ENCODE measurements at regions not wholly inside any gene's neighbourhood (a gene's known extent, or its start where the extent isn't known, plus 50 kb on each side); places are given as distances from the start of the nearest gene placed in this dataset.
"Not testable (repeated sequence)": the region's sequence is repeated elsewhere in the genome, so short reads cannot be mapped to it uniquely, and the experiment has no call there.

DNA sequence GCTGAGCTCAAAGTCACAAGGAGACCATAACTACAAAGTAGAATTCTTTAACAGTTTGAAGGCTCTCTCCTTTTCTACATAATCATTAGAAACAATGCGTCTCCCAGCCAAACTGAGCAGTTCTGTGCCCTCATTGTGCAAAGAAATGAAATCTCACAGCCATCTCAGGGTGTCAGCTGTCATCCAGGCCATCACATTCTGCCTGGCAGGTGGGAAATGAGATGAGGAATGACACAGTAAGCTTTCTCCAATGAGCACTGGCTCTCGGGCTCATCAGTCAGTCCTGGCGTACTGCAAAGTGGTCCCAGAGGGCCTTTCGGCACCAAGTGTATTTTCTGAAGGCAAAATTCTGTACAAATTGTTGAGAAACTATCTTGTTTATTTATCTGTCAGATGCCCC, 306.5 kb downstream of the KCTD12 start:
- no peak for DNase-seq (ENCODE audit: low read depth)
- H3K4me3 ChIP-seq (ENCODE audit: low read depth, low read length) = no peak overlapping the region
- TF ChIP-seq POLR2A (IDR thresholded peaks at IDR 0.05; ENCODE audit: extremely low read depth, insufficient read length) (no peak), MAX (IDR thresholded peaks at IDR 0.05; ENCODE audit: low read depth, low read length) (no peak), CTCF (IDR thresholded peaks at IDR 0.05; ENCODE audit: low read depth, low read length) (no peak), MYC (IDR thresholded peaks at IDR 0.05; ENCODE audit: low read depth, low read length) (no peak)

DNA sequence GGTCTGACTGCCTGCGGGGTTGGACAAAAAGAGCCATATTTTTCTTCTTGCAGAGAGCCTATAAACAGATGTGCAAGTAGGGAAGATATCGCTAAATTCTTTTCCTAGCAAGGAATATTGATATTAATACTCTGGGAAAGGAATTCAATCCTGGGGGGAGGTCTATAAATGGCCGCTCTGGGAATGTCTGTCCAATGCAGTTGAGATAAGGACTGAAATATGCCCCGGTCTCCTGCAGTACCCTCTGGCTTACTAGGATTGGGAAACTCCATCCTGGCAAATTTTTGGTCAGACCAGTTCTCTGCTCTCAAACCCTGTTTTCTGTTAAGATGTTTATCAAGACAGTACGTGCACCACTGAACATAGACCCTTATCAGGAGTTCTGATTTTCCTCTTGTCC, 310.6 kb downstream of the KCTD12 start:
- not testable (repeated sequence) for H3K4me3 ChIP-seq (ENCODE audit: low read depth, low read length); DNase-seq (ENCODE audit: low read depth)

- TF ChIP-seq MAX (IDR thresholded peaks at IDR 0.05; ENCODE audit: low read depth, low read length) = no peak
- TF ChIP-seq POLR2A (IDR thresholded peaks at IDR 0.05; ENCODE audit: extremely low read depth, insufficient read length) = no peak
- no peak for TF ChIP-seq MYC (IDR thresholded peaks at IDR 0.05; ENCODE audit: low read depth, low read length)
- no peak for TF ChIP-seq CTCF (IDR thresholded peaks at IDR 0.05; ENCODE audit: low read depth, low read length)
- no peak overlapping the region for H3K4me3 ChIP-seq (ENCODE audit: low read depth, low read length)
- no peak for DNase-seq (ENCODE audit: low read depth)
Observed at GRCh38 chr13:76570510-76570971, 315.7 kb downstream of the KCTD12 start.

DNA sequence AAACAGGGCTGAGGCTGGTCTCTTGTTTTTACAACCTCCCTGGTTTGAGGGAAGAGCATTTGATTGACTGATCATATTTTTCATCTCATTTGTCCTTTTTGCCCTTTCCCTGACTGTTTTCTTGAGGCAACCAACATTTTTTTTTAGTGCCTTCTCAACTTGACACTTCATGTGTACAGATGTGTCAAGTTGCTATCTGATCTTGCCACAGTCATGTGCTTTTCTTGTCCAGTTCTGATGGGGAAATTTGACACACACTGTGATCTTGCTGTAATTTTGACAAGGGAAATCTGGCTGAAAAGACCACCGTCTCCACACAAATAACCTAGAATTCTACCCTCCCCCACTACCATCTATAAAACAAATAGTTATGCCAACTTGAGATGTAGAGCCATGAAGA, 329.6 kb downstream of the KCTD12 start:
- TF ChIP-seq CTCF (IDR thresholded peaks at IDR 0.05; ENCODE audit: low read depth, low read length) (no peak), MAX (IDR thresholded peaks at IDR 0.05; ENCODE audit: low read depth, low read length) (no peak), POLR2A (IDR thresholded peaks at IDR 0.05; ENCODE audit: extremely low read depth, insufficient read length) (no peak), MYC (IDR thresholded peaks at IDR 0.05; ENCODE audit: low read depth, low read length) (no peak)
- no peak for DNase-seq (ENCODE audit: low read depth)
- H3K4me3 ChIP-seq (ENCODE audit: low read depth, low read length) = no peak overlapping the region

- no peak overlapping the region for H3K4me3 ChIP-seq (ENCODE audit: low read depth, low read length)
- no peak for DNase-seq (ENCODE audit: low read depth)
- no peak for TF ChIP-seq CTCF (IDR thresholded peaks at IDR 0.05; ENCODE audit: low read depth, low read length)
- TF ChIP-seq MYC (IDR thresholded peaks at IDR 0.05; ENCODE audit: low read depth, low read length) = no peak
- no peak for TF ChIP-seq MAX (IDR thresholded peaks at IDR 0.05; ENCODE audit: low read depth, low read length)
- no peak for TF ChIP-seq POLR2A (IDR thresholded peaks at IDR 0.05; ENCODE audit: extremely low read depth, insufficient read length)
Observed at GRCh38 chr13:76552807-76553206, 333.4 kb downstream of the KCTD12 start.

GRCh38 chr13:76552041-76552772, 334.0 kb downstream of the KCTD12 start:
- DNase-seq (ENCODE audit: low read depth) = no peak
- no peak overlapping the region for H3K4me3 ChIP-seq (ENCODE audit: low read depth, low read length)
- no peak for TF ChIP-seq MAX (IDR thresholded peaks at IDR 0.05; ENCODE audit: low read depth, low read length)
- TF ChIP-seq CTCF (IDR thresholded peaks at IDR 0.05; ENCODE audit: low read depth, low read length) = no peak
- TF ChIP-seq POLR2A (IDR thresholded peaks at IDR 0.05; ENCODE audit: extremely low read depth, insufficient read length) = no peak
- TF ChIP-seq MYC (IDR thresholded peaks at IDR 0.05; ENCODE audit: low read depth, low read length) = no peak
